Activated CD4-positive, alpha-beta T cell treated with anti-CD3 and anti-CD28 coated beads for 36 hours (primary cell): ENCODE measurements at regions not wholly inside any gene's neighbourhood (a gene's known extent, or its start where the extent isn't known, plus 50 kb on each side); places are given as distances from the start of the nearest gene placed in this dataset.
A peak's percentile ranks its signal among the peaks of the same experiment; 100 is the strongest.

Source experiments
- ATAC-seq: fragments of 200-7000 bp; cut with Tn5 transposase; one replicate; pipeline ENCODE4 v1.10.0; 2021; ENCODE audit warnings: mild to moderate bottlenecking, moderate library complexity
- CTCF ChIA-PET: fragments of 350-600 bp; sonication (Branson Sonifier 250); formaldehyde crosslinking; loops from one replicate; lab custom pipeline; 2021; ENCODE audit warnings: antibody characterized with exemption; lab: Charles Lee
- POLR2A ChIA-PET: fragments of 350-600 bp; sonication (Branson Sonifier 250); formaldehyde crosslinking; loops from one replicate; lab custom pipeline; 2021; ENCODE audit warnings: antibody characterized with exemption, inconsistent platforms; lab: Charles Lee
- DNase-seq: peaks from one replicate; pipeline ENCODE4 v3.0.0-alpha.2; 2020
- H3K27ac Mint-ChIP-seq: one replicate; pipeline ENCODE4 v1.8.0; 2021; ENCODE audit warnings: mixed read lengths
- H3K27me3 Mint-ChIP-seq: one replicate; pipeline ENCODE4 v1.8.0; 2021; ENCODE audit warnings: mixed read lengths
- H3K36me3 Mint-ChIP-seq: one replicate; pipeline ENCODE4 v1.8.0; 2021; ENCODE audit warnings: low read depth, mixed read lengths
- H3K4me1 Mint-ChIP-seq: one replicate; pipeline ENCODE4 v1.8.0; 2021; ENCODE audit warnings: mixed read lengths
- H3K4me3 Mint-ChIP-seq: one replicate; pipeline ENCODE4 v1.8.0; 2021; ENCODE audit warnings: mild to moderate bottlenecking, moderate library complexity, mixed read lengths
- H3K9me3 Mint-ChIP-seq: one replicate; pipeline ENCODE4 v1.8.0; 2021; ENCODE audit warnings: low read depth, mixed read lengths
- intact Hi-C, 2 experiments: fragments of 100-400 bp; cut with DNase I in 1 of 2; cut with micrococcal nuclease in 1 of 2; formaldehyde crosslinking; loops; one replicate each; pipeline versions ENCODE4 v1.14.2 to v1.15.1; 2022 to 2024; cut with DNase I, micrococcal nuclease

DNA sequence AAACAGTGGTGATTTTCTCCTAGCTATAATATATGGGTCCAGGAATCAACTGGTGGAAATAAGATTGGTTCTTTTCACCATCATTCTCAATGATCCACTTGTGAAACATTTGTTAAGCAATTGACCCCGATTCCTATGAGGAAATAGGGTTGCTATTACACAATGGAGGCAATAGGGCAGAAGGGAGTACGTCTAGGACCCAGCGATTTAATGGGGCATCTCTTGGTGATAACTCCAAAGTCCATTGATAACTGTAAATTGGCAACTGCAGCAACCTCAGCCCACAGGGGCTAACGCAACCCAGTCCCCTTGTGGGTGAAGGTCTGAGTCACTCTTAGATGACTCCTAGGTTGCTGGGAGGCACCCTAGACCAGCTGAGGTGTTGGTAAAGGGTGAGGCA, 62.5 kb upstream of the BARHL2 start:
- peaks cover 21% of the 10 kb centered on the region for H3K27me3 Mint-ChIP-seq
- ATAC-seq (no peak), DNase-seq (no peak)
- no peak overlapping the region for H3K27ac Mint-ChIP-seq
- intact Hi-C loops = no loop called here
- no peaks in the 10 kb centered on the region for H3K36me3 Mint-ChIP-seq
- no peaks in the 10 kb centered on the region for H3K4me1 Mint-ChIP-seq
- ChIA-PET CTCF (no interaction called here), POLR2A (no interaction called here)
- H3K9me3 Mint-ChIP-seq = no peaks in the 10 kb centered on the region
- no peak overlapping the region for H3K4me3 Mint-ChIP-seq

DNA sequence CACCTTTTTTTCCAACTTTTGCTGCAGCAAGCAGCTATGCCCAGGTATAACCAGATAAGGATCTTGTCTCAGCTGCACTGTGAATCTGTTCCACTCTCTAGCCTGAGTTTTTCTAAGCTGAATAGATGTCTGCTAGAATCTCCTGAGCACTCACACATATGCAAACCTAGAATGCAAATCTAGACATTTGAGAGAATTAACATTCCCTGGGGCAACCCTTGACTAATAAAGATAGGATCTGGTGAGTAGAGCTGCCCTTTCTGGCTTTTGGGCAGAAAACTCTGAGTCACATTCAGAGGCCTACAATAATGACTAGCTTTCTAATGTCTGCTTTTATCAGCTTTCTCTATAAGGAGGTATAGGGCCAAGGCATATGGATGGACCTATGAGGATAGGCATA, 61.4 kb upstream of the BARHL2 start:
- no peaks in the 10 kb centered on the region for H3K36me3 Mint-ChIP-seq
- ChIA-PET POLR2A (no interaction called here), CTCF (no interaction called here)
- H3K9me3 Mint-ChIP-seq = no peaks in the 10 kb centered on the region
- no peaks in the 10 kb centered on the region for H3K4me1 Mint-ChIP-seq
- intact Hi-C loops = no loop called here
- ATAC-seq (peak; percentile 19), DNase-seq (no peak)
- no peak overlapping the region for H3K27ac Mint-ChIP-seq
- H3K27me3 Mint-ChIP-seq = peaks cover 17% of the 10 kb centered on the region
- no peak overlapping the region for H3K4me3 Mint-ChIP-seq

DNA sequence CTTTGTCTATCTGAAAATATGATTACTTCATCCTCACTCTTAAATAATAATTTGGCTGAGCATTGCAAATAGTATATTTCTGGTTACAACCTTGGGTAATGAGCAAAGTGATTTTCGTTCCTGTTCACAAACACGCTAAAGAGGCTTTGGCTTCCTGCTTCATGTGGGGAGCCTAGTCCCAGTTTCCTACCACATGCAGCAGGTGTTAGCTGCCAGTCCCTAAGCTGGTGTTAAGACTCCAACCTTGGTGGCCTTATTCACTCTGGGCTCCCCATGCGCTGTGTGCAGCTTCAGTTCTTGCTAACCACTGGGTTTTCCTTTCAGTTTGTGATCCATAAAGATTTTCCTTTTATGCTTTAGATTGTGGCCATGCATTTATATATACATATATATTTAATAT, 56.7 kb upstream of the BARHL2 start:
- no peak overlapping the region for H3K4me3 Mint-ChIP-seq
- peaks cover 19% of the 10 kb centered on the region for H3K27me3 Mint-ChIP-seq
- H3K27ac Mint-ChIP-seq = no peak overlapping the region
- POLR2A ChIA-PET = no interaction called here
- no peaks in the 10 kb centered on the region for H3K4me1 Mint-ChIP-seq
- intact Hi-C loops = no loop called here
- no peaks in the 10 kb centered on the region for H3K36me3 Mint-ChIP-seq
- CTCF ChIA-PET = interaction anchor here (1.0 to 1.2 kb wide), 2 partner anchors 9 to 200 kb away, joined by 3 to 4 read pairs; no protein-coding TSS in a partner anchor
- ATAC-seq = no peak
- no peak for DNase-seq
- no peaks in the 10 kb centered on the region for H3K9me3 Mint-ChIP-seq

DNA sequence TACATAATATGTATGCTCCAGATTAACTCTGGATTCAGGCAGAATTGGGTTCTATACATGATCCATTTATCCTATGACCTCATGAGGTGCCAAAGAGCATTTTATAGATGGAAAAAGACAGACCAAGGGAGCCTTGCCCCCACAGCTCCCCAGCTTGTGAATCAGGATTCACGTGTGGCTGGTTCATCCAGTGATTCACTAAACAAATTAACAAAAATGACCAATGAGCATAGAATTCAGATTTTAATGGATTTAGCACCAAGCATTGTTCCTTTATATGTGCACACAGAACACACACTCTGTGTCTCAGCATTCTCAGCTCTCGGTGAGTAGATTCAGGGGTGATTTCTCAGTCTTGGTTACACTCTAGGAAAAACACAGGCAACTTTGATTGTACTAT, 51.7 kb upstream of the BARHL2 start:
- no peak for ATAC-seq
- Mint-ChIP-seq H3K27me3 (peaks cover 32% of the 10 kb centered on the region), H3K4me3 (no peak overlapping the region), H3K36me3 (no peaks in the 10 kb centered on the region), H3K27ac (no peak overlapping the region), H3K9me3 (no peaks in the 10 kb centered on the region), H3K4me1 (peaks cover 4% of the 10 kb centered on the region)
- no peak for DNase-seq
- POLR2A ChIA-PET = no interaction called here
- CTCF ChIA-PET = no interaction called here
- intact Hi-C loops = no loop called here

DNA sequence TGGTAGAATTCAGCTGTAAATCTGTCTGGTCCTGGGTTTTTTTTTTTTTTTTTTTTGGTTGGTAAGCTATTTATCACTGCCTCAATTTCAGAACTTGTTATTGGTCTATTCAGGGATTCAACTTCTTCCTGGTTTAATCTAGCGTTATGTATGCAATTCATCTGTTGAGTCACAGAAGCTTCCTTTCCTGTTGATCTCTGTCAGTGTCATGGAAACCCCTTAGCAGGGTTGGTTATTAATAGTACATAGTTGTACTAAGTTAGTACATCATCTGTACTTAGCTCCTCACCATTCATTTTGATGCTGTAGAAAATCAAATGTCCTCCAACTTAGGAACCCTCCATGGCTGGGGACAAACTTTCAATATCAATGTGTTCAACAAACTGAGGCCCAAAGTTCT, 51.0 kb upstream of the BARHL2 start:
- Mint-ChIP-seq H3K4me3 (no peak overlapping the region), H3K4me1 (peaks cover 4% of the 10 kb centered on the region), H3K36me3 (no peaks in the 10 kb centered on the region), H3K9me3 (no peaks in the 10 kb centered on the region), H3K27me3 (peaks cover 35% of the 10 kb centered on the region), H3K27ac (no peak overlapping the region)
- ATAC-seq = no peak
- ChIA-PET POLR2A (no interaction called here), CTCF (interaction anchor here (0.7 to 0.9 kb wide), 2 partner anchors 52 to 197 kb away, joined by 3 to 5 read pairs; no protein-coding TSS in a partner anchor)
- DNase-seq = no peak
- intact Hi-C loops = no loop called here
